Activated CD8-positive, alpha-beta memory T cell treated with anti-CD3 and anti-CD28 coated beads for 36 hours (primary cell): ENCODE measurements at regions not wholly inside any gene's neighbourhood (a gene's known extent, or its start where the extent isn't known, plus 50 kb on each side); places are given as distances from the start of the nearest gene placed in this dataset.
"Not testable (repeated sequence)": the region's sequence is repeated elsewhere in the genome, so short reads cannot be mapped to it uniquely, and the experiment has no call there.

Experiments used
- CTCF ChIA-PET: fragments of 350-600 bp; sonication (Branson Sonifier 250); formaldehyde crosslinking; loops from one replicate; lab custom pipeline; 2021; ENCODE audit warnings: antibody characterized with exemption; lab: Charles Lee
- POLR2A ChIA-PET: fragments of 350-600 bp; sonication (Branson Sonifier 250); formaldehyde crosslinking; loops from one replicate; lab custom pipeline; 2021; ENCODE audit warnings: antibody characterized with exemption; lab: Charles Lee

- POLR2A ChIA-PET: no interaction called here
- CTCF ChIA-PET: interaction anchor here (1.1 kb wide), 1 partner anchor 243 kb away, joined by 3 read pairs; no protein-coding TSS in a partner anchor
These were observed 84.6 kb upstream of the GRIN2A start for GRCh38 chr16:10266809-10267208.

GRCh38 chr16:10269632-10270031, 87.4 kb upstream of the GRIN2A start:
- ChIA-PET CTCF (interaction anchor here (0.7 kb wide), 1 partner anchor 234 kb away, joined by 5 read pairs; no protein-coding TSS in a partner anchor), POLR2A (no interaction called here)

DNA sequence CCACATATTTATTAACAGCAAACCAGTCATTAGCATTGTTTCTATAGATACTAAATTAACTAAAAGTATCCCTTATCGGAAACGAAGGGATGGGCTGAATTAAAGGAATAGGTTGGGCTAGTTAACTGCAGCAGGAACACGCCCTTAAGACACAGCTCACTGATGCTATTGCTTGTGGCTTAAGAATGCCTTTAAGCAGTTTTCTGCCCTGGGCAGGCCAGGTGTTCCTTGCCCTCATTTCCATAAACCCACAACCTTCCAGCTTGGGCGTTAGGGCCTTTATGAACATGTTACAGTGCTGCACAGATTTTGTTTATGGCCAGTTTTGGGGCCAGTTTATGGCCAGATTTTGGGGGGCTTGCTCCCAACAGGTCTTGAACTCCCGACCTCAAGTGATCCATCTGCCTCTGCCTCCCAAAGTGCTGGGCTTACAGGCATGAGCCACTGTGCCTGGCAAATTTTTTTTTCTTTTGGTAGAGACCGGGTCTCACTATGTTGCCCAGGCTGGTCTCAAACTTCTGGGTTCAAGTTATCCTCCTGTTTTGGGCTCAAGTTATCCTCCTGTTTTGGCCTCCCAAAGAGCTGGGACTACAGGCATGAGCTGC, 90.1 kb upstream of the GRIN2A start:
- POLR2A ChIA-PET, CTCF ChIA-PET: not testable (repeated sequence)

DNA sequence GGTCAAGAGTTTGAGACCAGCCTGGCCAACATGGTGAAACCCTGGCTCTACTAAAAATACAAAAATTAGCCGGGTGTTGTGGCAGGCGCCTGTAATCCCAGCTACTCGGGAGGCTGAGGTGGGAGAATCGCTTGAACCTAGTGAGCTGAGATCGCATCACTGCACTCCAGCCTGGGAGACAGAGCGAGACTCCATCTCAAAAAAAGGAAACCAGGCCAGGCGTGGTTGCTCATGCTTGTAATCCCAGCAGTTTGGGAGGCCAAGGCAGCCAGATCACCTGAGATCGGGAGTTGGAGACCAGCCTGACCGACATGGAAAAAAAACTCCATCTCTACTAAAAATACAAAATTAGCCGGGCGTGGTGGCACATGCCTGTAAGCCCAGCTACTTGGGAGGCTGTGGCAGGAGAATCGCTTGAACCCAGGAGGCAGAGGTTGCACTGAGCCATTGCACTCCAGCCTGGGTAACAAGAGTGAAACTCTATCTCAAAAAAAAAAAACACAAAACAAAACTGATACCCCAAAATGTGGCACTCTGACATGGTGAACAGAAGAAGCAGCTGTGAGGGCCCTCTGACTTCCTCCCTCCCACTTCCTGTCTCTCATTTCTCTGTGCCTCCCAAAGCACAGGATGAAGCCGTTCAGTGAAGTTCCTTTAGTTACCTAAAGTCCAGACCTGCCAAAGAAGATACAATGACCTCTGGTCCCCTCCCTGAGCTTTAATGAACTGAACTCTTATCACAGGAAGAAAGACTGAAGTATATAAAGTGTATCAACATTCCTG, 93.2 kb upstream of the GRIN2A start:
- ChIA-PET CTCF (interaction anchor here (0.7 kb wide), 1 partner anchor 1408 kb away, joined by 3 read pairs; no protein-coding TSS in a partner anchor), POLR2A (interaction anchor here (0.6 kb wide), 2 partner anchors 24 to 1514 kb away, joined by 4 to 16 read pairs; no protein-coding TSS in a partner anchor)

- CTCF ChIA-PET: no interaction called here
- POLR2A ChIA-PET: no interaction called here
These were observed 95.4 kb upstream of the GRIN2A start for GRCh38 chr16:10277597-10277996.

DNA sequence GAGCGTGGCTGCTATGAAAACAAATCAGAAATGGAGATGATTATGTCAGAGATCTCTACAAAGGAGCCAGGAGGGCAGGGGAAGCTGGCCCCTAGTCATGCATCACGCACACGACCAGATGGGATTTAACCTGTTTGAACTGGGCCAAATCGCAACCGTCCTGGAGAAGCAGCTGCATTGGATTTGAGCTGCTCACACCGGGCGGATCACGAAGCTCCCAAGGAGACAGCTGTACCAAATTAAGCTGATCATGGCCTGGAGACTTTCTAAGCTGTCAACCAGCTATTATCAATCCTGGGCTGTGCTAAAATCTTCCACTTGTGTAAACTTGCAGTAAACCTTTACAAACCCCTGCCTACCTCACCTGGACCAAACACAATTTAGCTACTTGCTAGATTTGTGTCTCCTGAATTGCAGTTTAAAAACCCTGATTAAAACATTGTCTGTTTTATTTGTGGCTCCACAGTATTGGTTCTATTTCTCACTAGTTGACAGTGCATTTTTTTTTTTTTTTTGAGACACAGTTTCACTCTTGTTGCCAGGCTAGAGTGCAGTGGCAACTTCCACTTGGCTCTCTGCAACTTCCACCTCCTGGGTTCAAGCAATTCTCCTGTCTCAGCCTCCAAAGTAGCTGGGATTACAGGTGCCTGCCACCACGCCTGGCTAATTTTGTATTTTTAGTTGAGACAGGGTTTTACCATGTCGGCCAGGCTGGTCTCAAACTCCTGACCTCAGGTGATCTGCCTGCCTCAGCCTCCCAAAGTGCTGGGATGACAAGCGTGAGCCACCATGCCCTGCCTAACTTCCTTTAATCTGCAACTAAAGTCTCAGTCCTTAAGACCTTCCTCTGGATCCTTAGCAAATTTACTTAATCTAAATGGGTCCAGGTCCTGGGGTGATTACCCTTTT, 98.3 kb upstream of the GRIN2A start:
- ChIA-PET CTCF (no interaction called here), POLR2A (no interaction called here)

DNA sequence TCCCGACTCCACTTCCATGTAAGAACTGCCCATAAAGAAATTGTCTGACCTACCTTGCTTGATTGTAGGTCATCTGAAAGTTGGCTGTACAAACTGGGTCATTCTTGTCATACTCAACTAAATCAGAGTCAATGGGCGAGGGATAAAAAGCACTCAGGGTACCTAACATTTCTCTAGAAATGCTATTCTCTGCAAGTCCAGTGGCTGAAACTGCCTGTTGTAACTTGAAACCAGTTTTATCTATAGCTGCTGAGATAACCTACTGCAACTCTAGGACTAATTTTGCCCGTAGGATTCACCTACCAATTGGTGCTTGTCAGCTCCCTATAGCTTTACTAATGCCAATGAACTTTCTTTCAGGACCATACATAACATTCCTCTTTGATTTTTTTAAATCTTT, 100.1 kb upstream of the GRIN2A start:
- ChIA-PET CTCF (no interaction called here), POLR2A (no interaction called here)

- POLR2A ChIA-PET, CTCF ChIA-PET: not testable (repeated sequence)
These were observed 101.0 kb upstream of the GRIN2A start for GRCh38 chr16:10283246-10283645.

DNA sequence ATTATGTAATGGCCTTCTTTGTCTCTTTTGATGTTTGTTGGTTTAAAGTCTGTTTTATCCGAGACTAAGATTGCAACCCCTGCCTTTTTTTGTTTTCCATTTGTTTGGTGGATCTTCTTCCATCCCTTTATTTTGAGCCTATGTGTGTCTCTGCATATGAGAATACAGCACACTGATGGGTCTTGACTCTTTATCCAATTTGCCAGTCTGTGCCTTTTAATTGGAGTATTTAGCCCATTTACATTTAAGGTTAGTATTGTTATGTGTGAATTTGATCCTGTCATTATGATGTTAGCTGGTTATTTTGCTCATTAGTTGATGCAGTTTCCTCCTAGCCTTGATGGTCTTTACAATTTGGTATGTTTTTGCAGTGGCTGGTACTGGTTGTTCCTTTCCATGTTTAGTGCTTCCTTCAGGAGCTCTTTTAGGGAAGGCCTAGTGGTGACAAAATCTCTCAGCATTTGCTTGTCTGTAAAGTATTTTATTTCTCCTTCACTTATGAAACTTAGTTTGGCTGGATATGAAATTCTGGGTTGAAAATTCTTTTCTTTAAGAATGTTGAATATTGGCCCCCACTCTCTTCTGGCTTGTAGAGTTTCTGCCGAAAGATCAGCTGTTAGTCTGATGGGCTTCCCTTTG, 95.3 kb upstream of the ATF7IP2 start:
- CTCF ChIA-PET, POLR2A ChIA-PET: not testable (repeated sequence)

DNA sequence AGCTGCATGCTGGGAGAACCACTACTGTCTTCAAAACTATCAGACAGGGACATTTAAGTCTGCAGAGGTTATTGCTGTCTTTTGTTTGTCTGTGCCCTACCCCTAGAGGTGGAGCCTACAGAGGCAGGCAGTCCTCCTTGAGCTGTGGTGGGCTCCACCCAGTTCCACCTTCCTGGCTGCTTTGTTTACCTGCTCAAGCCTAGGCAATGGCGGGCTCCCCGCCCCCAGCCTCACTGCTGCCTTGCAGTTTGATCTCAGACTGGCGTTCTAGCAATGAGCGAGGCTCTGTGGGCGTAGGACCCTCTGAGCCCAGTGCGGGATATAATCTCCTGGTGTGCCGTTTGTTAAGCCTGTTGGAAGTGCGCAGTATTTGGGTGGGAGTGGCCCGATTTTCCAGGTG, 93.7 kb upstream of the ATF7IP2 start:
- CTCF ChIA-PET, POLR2A ChIA-PET: not testable (repeated sequence)

DNA sequence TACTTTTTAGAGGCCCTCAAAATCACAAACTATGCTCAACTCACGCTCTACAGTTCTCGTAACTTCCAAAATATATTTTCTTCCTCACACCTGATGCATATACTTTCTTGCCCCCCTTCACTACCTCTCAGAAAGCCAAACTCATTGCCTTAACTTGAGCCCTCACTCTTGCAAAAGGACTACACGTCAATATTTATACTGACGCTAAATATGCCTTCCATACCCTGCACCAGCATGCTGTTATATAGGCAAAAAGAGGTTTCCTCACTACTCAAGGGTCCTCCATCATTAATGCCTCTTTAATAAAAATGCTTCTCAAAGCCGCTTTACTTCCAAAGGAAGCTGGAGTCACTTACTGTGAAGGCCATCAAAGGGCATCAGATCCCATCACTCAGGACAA, 92.9 kb upstream of the ATF7IP2 start:
- CTCF ChIA-PET: not testable (repeated sequence)

DNA sequence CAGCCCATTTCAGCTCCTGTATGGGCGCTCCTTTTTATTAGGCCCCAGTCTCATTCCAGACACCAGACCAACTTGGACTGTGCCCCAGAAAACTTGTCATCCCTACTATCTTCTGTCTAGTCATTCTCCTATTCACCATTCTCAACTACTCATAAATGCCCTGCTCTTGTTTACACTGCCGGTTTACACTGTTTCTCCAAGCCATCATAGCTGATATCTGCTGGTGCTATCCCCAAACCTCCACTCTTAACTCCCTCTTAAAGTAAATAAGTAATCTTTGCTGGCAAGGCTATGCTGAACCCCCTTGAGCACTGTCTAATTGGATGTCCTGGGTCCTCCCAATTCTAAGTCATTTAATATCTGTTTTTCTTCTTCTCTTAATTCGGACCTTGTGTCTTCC, 91.7 kb upstream of the ATF7IP2 start:
- CTCF ChIA-PET, POLR2A ChIA-PET: not testable (repeated sequence)

More for the DNA sequence above, 92.9 kb upstream of the ATF7IP2 start:
- POLR2A ChIA-PET: not testable (repeated sequence)

DNA sequence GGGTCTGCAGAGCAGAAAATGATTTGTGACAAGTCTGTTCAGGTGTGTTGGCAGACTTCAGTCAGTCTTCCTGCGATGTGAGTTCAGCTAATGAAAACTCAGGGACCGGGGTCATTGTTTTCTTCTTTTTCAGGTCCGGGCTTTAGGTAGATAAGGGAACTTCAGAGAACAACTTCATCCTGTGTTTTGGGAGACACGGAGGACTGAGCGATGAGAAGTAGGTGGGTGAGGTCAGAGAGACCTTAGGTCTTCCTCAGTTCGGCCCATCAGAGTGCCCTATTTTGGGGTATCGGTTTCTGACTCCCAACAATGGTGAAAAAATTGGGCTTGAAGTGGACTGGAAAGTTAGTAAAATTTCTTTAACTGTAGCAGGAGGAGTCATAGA, 88.9 kb upstream of the ATF7IP2 start:
- CTCF ChIA-PET: interaction anchor here (0.6 kb wide), 1 partner anchor 40 kb away, joined by 3 read pairs; no protein-coding TSS in a partner anchor
- POLR2A ChIA-PET: no interaction called here

GRCh38 chr16:10297341-10298006, 88.4 kb upstream of the ATF7IP2 start:
- POLR2A ChIA-PET: no interaction called here

DNA sequence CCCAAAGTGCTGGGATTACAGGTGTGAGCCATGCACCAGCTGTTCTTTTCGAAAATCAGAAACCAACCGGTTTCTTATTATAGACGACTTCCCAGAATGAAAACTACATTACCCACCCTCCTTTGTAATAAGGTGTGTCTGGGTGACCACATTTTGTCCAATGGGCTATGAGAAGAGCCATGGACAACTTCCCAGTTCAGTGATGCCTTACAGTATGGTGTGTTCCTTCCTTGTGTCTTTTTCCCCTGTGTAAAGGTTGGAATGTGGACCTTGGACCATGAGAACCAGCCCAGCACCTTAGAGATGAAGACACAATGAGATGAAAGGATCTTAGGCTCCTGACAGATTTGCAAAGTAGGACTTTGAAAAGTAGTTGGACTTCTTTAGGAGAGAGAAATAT, 85.0 kb upstream of the ATF7IP2 start:
- ChIA-PET POLR2A (no interaction called here), CTCF (no interaction called here)

More at GRCh38 chr16:10297341-10298006, 88.4 kb upstream of the ATF7IP2 start:
- CTCF ChIA-PET: interaction anchor here (0.6 kb wide), 1 partner anchor 41 kb away, joined by 3 read pairs; no protein-coding TSS in a partner anchor

DNA sequence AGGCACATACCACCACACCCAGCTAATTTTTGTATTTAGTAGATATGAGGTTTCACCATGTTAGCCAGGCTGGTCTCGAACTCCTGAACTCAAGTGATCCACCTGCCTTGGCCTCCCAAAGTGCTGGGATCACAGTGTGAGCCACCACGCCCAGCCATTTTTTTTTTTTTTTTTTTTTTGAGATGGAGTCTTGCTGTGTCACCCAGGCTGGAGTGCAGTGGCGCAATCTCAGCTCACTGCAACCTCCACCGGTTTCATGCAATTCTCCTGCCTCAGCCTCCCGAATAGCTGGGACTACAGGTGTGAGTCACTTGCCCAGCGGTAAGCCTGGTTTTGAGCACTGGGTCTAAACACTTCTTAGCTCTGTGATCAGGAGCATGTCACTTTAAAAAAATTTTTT, 84.3 kb upstream of the ATF7IP2 start:
- POLR2A ChIA-PET, CTCF ChIA-PET: not testable (repeated sequence)

DNA sequence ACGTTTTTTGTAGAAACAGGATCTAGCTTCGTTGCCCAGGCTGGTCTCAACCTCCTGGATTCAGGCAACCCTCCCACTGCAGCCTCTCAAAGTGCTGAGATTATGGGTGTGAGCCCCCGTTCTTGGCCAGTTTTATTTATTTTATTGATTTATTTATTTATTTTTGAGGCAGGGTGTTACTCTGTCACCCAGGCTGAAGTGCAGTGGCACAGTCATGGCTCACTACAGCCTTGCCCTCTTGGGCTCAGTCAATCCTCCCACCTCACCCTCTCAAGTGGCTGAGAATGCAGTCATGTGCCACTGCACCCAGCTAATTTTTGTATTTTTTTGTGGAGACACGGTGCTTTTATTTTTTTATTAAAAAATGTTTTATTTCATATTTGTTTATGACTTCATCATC, 79.9 kb upstream of the ATF7IP2 start:
- CTCF ChIA-PET: no interaction called here
- POLR2A ChIA-PET: no interaction called here

- CTCF ChIA-PET: interaction anchor here (0.9 to 1.6 kb wide), 2 partner anchors 51 to 206 kb away, joined by 5 to 6 read pairs; no protein-coding TSS in a partner anchor
- POLR2A ChIA-PET: no interaction called here
These were observed 77.3 kb upstream of the ATF7IP2 start for GRCh38 chr16:10308305-10309193.
